HG03520 (cell line): ENCODE measurements at regions not wholly inside any gene's neighbourhood (a gene's known extent, or its start where the extent isn't known, plus 50 kb on each side); places are given as distances from the start of the nearest gene placed in this dataset.
"Not testable (repeated sequence)": the region's sequence is repeated elsewhere in the genome, so short reads cannot be mapped to it uniquely, and the experiment has no call there.

Experiments used
- ATAC-seq: cut with Tn5 transposase; IDR thresholded peaks from one replicate; pipeline ENCODE4 v1.9.1; 2021; ENCODE audit warnings: mild to moderate bottlenecking, moderate library complexity; ENCODE audit not compliant: unreplicated experiment

DNA sequence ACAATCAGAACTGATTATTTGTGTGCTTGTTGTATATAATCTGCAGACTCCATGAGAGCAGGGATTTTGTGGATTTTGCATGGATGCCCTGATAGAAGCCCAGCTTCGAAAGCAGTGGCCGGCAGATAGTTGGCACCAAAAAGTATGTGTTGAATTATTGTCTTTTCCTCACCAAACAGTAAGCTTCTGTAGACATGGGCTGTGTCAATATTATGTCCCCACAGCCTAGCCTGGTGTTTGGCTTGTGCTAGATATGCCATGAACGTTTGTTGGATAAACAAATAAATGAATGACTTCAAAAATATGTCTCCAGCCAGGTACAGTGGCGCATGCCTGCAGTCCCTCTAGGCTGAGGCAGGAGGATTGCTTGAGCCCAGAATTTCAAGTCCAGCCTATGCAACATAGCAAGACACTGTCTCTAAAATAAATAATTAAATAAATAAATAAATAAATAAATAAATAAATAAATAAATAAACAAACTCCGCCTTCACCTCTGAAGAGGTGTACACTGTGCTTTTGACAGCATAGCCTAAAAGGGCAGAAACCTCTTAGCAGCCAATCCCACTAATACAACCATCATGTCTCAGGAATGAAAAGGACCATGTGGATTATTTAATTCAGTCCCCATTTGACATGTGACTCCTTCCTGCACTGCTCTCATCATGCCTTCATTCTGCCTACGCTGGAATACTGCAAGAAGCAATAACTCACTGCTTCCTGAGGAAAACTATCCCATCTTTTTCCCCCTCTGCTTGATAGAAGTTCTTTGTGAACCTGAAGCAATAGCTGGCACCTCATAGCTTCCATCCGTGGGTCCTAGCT, 335.2 kb downstream of the FBXW7 start:
- ATAC-seq = no peak

DNA sequence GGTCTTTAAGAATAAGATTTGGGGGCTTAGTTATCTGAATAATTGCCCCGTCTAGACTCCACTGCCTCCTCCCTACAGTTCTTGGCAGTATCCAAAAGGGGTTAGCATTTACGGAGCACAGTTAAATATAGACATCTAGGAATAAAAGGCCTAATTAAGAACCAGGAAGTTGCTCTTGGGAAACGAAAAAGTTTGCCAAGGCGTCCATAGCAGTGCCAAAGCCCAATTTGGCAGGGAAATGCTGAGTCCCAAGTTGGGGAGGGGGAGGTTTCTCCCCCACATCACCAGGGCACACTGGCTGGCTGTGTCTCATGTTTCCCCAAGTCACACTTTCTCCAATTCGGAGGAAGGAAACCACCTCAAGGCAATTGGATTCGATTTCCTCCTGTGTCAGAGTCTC, 338.7 kb downstream of the FBXW7 start:
- ATAC-seq = no peak

DNA sequence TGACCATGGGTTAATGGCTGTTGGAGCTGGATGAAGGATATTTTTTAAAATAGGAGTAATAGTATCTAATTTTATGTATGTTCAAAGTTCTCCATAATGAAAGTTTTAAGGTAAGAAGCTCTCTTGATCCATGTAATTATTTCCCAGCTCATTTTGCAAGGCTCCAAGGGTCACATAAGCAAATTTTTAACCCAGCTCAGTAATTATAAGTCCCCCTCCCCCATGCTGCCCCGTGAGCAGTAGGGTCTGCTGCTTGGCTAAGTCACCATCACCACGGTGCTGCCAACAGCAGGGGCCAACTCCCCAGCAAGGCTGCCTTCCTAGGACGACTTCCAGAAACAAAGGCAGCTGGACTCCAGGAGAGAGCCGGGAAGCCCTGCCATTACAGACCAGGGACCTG, 340.0 kb downstream of the FBXW7 start:
- ATAC-seq = no peak

GRCh38 chr4:152193059-152193458, 342.8 kb downstream of the FBXW7 start:
- no peak for ATAC-seq

- no peak for ATAC-seq
These were observed 345.0 kb downstream of the FBXW7 start for GRCh38 chr4:152190907-152191306.

DNA sequence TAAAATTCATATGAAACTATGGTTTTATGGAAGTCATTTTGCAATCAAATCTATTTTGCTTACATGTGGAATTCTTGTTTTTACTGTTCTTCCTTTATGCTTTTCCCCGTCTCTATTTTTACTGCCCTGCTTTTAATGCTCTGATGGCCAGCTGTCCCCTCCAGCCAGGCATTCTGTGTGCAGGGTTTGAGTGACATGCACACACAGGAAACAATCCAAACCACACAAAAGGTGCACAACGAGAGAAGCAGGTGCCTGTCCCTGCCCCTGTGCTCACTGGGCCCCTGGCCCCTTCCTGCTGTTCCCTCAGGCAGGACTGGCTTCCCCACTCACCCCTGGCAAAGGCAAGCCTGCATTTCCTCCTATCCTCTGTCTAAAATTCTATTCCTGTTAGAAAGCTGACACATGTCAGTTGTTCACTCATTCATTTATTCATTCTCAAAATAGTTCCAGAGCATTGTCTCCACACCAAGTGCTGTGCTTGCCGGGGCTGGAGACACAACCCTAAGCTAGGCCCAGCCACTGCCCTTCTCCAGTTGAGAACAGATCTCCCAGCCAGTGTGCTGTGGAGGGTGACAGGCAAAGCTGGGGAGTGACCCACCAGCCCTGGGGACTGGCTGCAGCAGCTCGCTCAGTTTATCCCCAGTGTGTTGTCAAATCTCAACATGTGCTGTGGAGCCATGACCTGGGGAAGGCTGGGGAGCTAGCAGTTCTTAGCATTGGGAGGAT, 346.3 kb downstream of the FBXW7 start:
- no peak for ATAC-seq

DNA sequence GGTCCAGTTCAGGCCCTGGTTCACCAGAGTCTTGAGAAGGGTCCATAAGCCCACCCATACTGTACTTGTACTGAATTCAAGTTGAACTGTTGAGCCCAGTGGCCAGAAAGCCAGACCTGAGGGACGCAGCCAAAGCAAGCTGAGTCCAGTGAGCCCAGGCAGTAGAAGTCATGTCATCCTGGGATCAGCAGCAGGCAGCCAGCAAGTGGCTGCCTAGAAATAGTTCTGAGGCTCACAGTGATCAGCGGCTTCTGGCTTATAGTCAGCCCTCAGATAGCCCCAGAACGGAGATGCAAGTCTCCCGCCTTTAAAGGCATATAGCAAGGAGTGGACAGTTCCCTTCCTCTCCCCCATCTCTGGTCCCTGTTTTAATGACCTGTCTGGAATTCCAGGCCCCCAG, 347.1 kb downstream of the FBXW7 start:
- no peak for ATAC-seq

DNA sequence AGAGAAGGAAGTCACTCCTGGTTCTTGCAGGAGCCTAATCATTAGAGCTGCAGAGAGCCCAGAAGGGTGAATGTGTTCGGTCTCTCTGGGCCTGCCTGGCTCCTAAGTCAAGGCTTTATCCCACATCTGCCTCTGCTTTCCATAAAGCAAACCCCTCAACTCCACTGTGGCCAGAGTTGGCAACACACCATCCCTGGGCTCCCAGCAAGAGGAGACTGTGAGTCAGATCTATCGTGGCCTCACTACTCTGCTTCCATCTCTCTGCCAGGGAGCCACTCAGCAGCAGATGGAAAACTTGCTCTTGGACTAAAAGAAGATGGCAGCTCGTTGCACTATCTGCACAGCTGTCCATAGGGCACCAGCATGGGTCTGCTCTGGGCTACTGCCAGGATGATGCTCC, 348.2 kb downstream of the FBXW7 start:
- no peak for ATAC-seq

GRCh38 chr4:152185786-152186550, 349.9 kb downstream of the FBXW7 start:
- ATAC-seq = no peak

DNA sequence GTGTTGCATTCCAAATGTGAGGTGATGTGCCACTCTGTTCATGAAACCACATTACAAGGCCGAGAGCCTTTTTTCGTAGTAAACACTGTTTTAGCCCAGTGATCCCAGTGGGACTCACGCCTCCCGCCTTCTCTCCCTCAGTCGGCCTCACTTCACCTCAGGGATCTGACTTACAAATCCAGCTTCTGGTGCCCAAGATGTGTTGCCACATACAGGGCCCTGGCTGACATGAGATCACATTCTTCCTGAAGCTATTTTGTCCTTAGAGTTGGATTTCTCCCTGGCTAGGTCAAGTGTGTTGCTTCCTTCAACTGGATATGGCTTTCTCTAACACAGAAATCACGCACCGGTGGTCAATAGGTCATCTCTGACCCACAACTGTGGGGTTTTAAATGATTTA, 354.7 kb downstream of the FBXW7 start:
- ATAC-seq = no peak

DNA sequence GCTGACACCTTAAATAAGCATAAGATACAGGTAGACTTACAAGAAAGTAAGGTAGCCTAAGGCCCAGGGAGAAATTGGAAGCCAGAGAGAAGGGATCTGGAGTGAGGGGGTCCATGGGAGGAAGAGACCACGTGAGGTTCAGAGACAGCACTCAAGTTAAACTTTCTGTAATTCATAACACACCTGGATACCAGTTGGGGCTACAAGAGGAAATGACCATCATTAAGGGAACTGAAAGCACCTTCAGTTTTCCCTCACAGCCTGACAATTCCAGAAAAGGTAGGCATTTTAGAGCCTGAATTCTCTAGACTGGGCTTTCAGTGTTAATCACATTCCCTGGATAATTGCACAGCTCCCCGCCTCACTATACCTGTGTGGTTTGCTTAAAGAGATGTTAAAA, 355.5 kb downstream of the FBXW7 start:
- ATAC-seq = no peak

- not testable (repeated sequence) for ATAC-seq
These were observed 358.4 kb downstream of the FBXW7 start for GRCh38 chr4:152177538-152177937.

DNA sequence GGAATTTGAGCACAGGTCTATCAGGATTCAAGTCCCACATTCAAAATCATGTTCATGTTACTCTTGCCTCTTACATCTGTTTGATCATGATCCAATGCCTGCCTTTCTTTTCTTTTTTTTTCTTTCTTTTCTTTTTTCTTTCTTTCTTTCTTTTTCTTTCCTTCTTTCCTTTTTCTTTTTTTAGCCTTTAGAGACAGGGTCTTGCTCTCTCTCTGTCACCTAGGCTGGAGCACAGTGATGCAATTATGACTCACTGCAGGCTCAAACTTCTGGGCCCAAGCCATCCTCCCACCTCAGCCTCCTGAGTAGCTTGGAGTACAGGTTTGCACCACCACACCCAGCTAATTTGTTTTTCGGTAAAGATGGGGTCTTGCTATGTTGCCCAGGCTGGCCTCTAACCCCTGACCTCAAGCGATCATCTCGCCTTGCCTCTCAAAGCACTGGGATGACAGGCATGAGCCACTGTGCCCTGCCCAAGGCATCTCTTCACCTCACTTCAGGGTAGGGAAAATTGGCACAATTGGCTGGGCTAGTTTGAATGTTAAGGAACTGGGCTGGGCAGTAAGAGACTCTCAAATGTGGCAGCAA, 359.2 kb downstream of the FBXW7 start:
- no peak for ATAC-seq

GRCh38 chr4:152175586-152175985, 360.3 kb downstream of the FBXW7 start:
- ATAC-seq = no peak

DNA sequence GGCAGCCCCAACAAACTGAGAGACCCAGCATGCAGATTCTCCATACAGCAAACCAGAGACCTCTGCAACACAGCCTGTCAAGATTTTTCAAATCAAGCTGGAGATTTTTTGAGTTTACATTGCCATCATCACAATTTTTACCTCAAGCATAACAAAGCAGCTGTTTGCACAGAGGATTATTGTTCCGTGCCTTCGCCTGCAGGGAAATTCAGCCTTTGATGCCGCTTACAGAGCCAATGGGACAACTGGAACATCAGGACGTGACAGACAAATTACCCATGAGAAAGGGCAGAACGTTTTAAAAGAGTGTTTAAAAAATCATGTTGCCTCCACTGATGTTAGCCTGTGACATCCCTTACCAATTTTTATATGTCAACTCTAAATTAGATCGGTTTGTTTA, 363.7 kb downstream of the FBXW7 start:
- no peak for ATAC-seq

DNA sequence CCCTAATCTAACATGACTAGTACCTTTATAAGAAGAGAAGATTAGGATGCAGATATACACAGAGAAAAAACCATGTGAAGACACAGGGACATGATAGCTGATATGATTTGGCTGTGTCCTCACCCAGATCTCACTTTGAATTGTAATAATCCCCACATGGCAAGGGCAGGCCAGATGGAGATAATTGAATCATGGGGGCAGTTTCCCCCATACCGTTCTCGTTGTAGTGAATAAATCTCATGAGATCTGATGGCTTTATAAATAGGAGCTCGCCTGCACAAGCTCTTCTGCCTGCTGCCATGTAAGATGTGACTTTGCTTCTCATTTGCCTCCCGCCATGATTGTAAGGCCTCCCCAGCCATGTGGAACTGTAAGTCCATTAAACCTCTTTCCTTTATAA, 364.3 kb downstream of the FBXW7 start:
- ATAC-seq = no peak

GRCh38 chr4:152169683-152170082, 366.2 kb downstream of the FBXW7 start:
- no peak for ATAC-seq

- no peak for ATAC-seq
These were observed 366.8 kb downstream of the FBXW7 start for GRCh38 chr4:152168987-152169616.

DNA sequence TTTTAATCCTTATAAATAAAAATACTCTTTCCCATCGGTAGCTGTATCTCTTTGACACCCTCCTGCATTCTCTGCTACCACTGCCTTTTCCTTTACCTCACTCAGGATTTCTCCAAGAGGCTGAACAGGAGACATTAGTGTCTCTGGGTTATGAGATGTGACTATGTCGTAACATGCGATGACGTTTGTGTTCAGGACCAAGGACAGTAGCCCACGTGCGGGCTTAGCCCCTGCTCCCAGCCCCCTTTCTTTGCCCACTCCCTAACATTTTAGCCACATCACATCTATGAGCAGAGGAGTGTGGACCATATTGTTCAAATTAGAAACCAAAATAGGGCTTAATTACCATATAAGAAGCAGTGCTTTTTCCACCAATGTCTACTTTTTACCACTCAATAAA, 369.3 kb downstream of the FBXW7 start:
- no peak for ATAC-seq

DNA sequence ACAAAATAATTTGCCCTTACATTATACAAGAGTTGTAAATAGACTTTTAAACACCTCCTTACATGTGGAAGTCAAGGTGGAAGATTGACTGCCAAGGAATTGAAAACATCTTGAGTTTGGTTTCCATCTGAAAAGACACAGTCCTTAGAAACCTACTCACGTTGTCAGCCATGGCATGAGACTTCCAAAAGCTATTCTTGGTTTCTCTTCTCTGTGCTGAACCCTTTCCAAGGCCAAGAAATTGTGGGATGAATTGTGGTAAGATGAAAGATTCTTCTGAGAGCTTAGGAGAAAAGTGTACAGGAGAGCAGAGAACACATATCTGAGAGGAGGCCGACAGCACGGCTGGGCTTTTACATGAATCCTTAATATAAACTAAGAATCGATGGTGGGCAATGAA, 370.0 kb downstream of the FBXW7 start:
- no peak for ATAC-seq

GRCh38 chr4:152165146-152165545, 370.7 kb downstream of the FBXW7 start:
- ATAC-seq = no peak
